Mammary epithelial cell (primary cell): ENCODE measurements at regions not wholly inside any gene's neighbourhood (a gene's known extent, or its start where the extent isn't known, plus 50 kb on each side); places are given as distances from the start of the nearest gene placed in this dataset.

Experiments used
- CTCF ChIP-seq, 2 donors: IDR thresholded peaks in 1 of 2; conservative IDR thresholded peaks in 1 of 2; 2 replicates each; pipeline ENCODE4 v1.5.1; 2011 to 2012; ENCODE audit warnings: inconsistent platforms in 2 of 2, low read length in 2 of 2, mild to moderate bottlenecking in 2 of 2, control low read depth in 1 of 2, low read depth in 1 of 2; ENCODE audit not compliant: insufficient read depth in 1 of 2; ENCODE audit errors: extremely low read depth in 1 of 2
- EZH2 ChIP-seq: IDR thresholded peaks from 2 replicates; pipeline ENCODE4 v1.6.1; 2012; ENCODE audit warnings: low read length, inconsistent platforms, borderline replicate concordance

- TF ChIP-seq CTCF (conservative IDR thresholded peaks at IDR 0.05 in 1 of 2, IDR thresholded peaks at IDR 0.05 in 1 of 2; ENCODE audit: extremely low read depth in 1 of 2, insufficient read depth in 1 of 2, low read depth in 1 of 2, low read length in 2 of 2) (no peak), EZH2 (no peak)
Observed at GRCh38 chr12:87381742-87382141, 647.5 kb downstream of the C12orf50 start.
